SJSA1 (cell line): ENCODE measurements at regions not wholly inside any gene's neighbourhood (a gene's known extent, or its start where the extent isn't known, plus 50 kb on each side); places are given as distances from the start of the nearest gene placed in this dataset.

Source experiments
- DNase-seq, 2 experiments: peaks; one replicate each; pipeline ENCODE4 v3.0.0-alpha.2; 2015 to 2020; ENCODE audit warnings: low spot score in 2 of 2, low read depth in 1 of 2
- H3K27ac ChIP-seq: fragments of 250-450 bp; sonication (Bioruptor Pico); 2 replicates; pipeline ENCODE4 v1.5.1; 2020; ENCODE audit warnings: mild to moderate bottlenecking, moderate library complexity
- H3K27me3 ChIP-seq: fragments of 250-450 bp; sonication (Bioruptor Pico); replicated peaks from 2 replicates; pipeline ENCODE4 v1.5.1; 2020; ENCODE audit warnings: mild to moderate bottlenecking, moderate library complexity
- H3K36me3 ChIP-seq: fragments of 250-450 bp; sonication (Bioruptor Pico); 2 replicates; pipeline ENCODE4 v1.5.1; 2020; ENCODE audit warnings: mild to moderate bottlenecking
- H3K4me1 ChIP-seq: fragments of 250-450 bp; sonication (Bioruptor Pico); replicated peaks from 2 replicates; pipeline ENCODE4 v1.6.1; 2021; ENCODE audit warnings: mild to moderate bottlenecking
- H3K4me3 ChIP-seq: fragments of 250-450 bp; sonication (Bioruptor Pico); 2 replicates; pipeline ENCODE4 v1.5.1; 2020; ENCODE audit warnings: mild to moderate bottlenecking
- H3K9me3 ChIP-seq: fragments of 250-450 bp; sonication (Bioruptor Pico); replicated peaks from 2 replicates; pipeline ENCODE4 v1.5.1; 2020; ENCODE audit warnings: mild to moderate bottlenecking

- no peak for DNase-seq
- Histone ChIP-seq H3K27me3 (no peaks in the 10 kb centered on the region), H3K36me3 (no peaks in the 10 kb centered on the region), H3K4me3 (no peak overlapping the region), H3K27ac (no peak overlapping the region), H3K9me3 (no peaks in the 10 kb centered on the region), H3K4me1 (peaks cover 17% of the 10 kb centered on the region)
Measured at GRCh38 chr15:38814891-38815290, 250.3 kb upstream of the RASGRP1 start.

- Histone ChIP-seq H3K9me3 (no peaks in the 10 kb centered on the region), H3K4me3 (no peak overlapping the region), H3K4me1 (peaks cover 6% of the 10 kb centered on the region), H3K27me3 (no peaks in the 10 kb centered on the region), H3K36me3 (no peaks in the 10 kb centered on the region), H3K27ac (no peak overlapping the region)
- peak; percentile 76 to 77 for DNase-seq
Measured at GRCh38 chr15:38817427-38818156, 253.0 kb upstream of the RASGRP1 start.

- Histone ChIP-seq H3K27ac (no peak overlapping the region), H3K4me3 (no peak overlapping the region), H3K27me3 (no peaks in the 10 kb centered on the region), H3K36me3 (no peaks in the 10 kb centered on the region), H3K4me1 (peaks cover 6% of the 10 kb centered on the region), H3K9me3 (no peaks in the 10 kb centered on the region)
- DNase-seq: no peak
Measured at GRCh38 chr15:38818157-38818790, 253.7 kb upstream of the RASGRP1 start.

GRCh38 chr15:38819387-38819950, 254.9 kb upstream of the RASGRP1 start:
- H3K27me3 ChIP-seq: no peaks in the 10 kb centered on the region
- DNase-seq: no peak
- no peak overlapping the region for H3K27ac ChIP-seq
- H3K4me1 ChIP-seq: peaks cover 6% of the 10 kb centered on the region
- no peak overlapping the region for H3K4me3 ChIP-seq
- H3K9me3 ChIP-seq: no peaks in the 10 kb centered on the region
- no peaks in the 10 kb centered on the region for H3K36me3 ChIP-seq

- Histone ChIP-seq H3K36me3 (no peaks in the 10 kb centered on the region), H3K4me3 (no peak overlapping the region), H3K27ac (no peak overlapping the region), H3K4me1 (peaks cover 3% of the 10 kb centered on the region), H3K9me3 (no peaks in the 10 kb centered on the region), H3K27me3 (no peaks in the 10 kb centered on the region)
- DNase-seq: no peak
Measured at GRCh38 chr15:38823263-38823662, 258.6 kb upstream of the RASGRP1 start.

- Histone ChIP-seq H3K4me1 (peaks cover 11% of the 10 kb centered on the region), H3K4me3 (no peak overlapping the region), H3K27ac (no peak overlapping the region), H3K36me3 (no peaks in the 10 kb centered on the region), H3K27me3 (no peaks in the 10 kb centered on the region), H3K9me3 (no peaks in the 10 kb centered on the region)
- DNase-seq: no peak
Measured at GRCh38 chr15:38824719-38825118, 260.1 kb upstream of the RASGRP1 start.

GRCh38 chr15:38826880-38827279, 262.3 kb upstream of the RASGRP1 start:
- no peaks in the 10 kb centered on the region for H3K27me3 ChIP-seq
- H3K36me3 ChIP-seq: no peaks in the 10 kb centered on the region
- H3K4me1 ChIP-seq: peaks cover 11% of the 10 kb centered on the region
- DNase-seq: no peak
- H3K27ac ChIP-seq: no peak overlapping the region
- no peak overlapping the region for H3K4me3 ChIP-seq
- H3K9me3 ChIP-seq: no peaks in the 10 kb centered on the region

GRCh38 chr15:38828031-38828532, 263.5 kb upstream of the RASGRP1 start:
- Histone ChIP-seq H3K36me3 (no peaks in the 10 kb centered on the region), H3K4me1 (peaks cover 11% of the 10 kb centered on the region), H3K9me3 (no peaks in the 10 kb centered on the region), H3K27ac (no peak overlapping the region), H3K27me3 (no peaks in the 10 kb centered on the region), H3K4me3 (no peak overlapping the region)
- DNase-seq: no peak

- no peak for DNase-seq
- Histone ChIP-seq H3K4me1 (peaks cover 11% of the 10 kb centered on the region), H3K27me3 (no peaks in the 10 kb centered on the region), H3K4me3 (no peak overlapping the region), H3K9me3 (no peaks in the 10 kb centered on the region), H3K36me3 (no peaks in the 10 kb centered on the region), H3K27ac (no peak overlapping the region)
Measured at GRCh38 chr15:38829086-38829485, 264.5 kb upstream of the RASGRP1 start.

GRCh38 chr15:38842226-38842625, 277.6 kb upstream of the RASGRP1 start:
- Histone ChIP-seq H3K9me3 (no peaks in the 10 kb centered on the region), H3K36me3 (no peaks in the 10 kb centered on the region), H3K27ac (no peak overlapping the region), H3K4me3 (no peak overlapping the region), H3K27me3 (no peaks in the 10 kb centered on the region), H3K4me1 (peaks cover 41% of the 10 kb centered on the region)
- DNase-seq: no peak

GRCh38 chr15:38843051-38843501, 278.5 kb upstream of the RASGRP1 start:
- Histone ChIP-seq H3K27me3 (no peaks in the 10 kb centered on the region), H3K9me3 (no peaks in the 10 kb centered on the region), H3K4me1 (peaks cover 41% of the 10 kb centered on the region), H3K4me3 (no peak overlapping the region), H3K27ac (peak overlapping the region; percentile 68), H3K36me3 (no peaks in the 10 kb centered on the region)
- peak in 1 of 2 experiments; percentile 51 for DNase-seq

GRCh38 chr15:38843736-38844590, 279.3 kb upstream of the RASGRP1 start:
- H3K27ac ChIP-seq: peak overlapping the region; percentile 68
- no peak overlapping the region for H3K4me3 ChIP-seq
- peaks cover 41% of the 10 kb centered on the region for H3K4me1 ChIP-seq
- H3K9me3 ChIP-seq: no peaks in the 10 kb centered on the region
- peak; percentile 69 to 72 for DNase-seq
- no peaks in the 10 kb centered on the region for H3K27me3 ChIP-seq
- H3K36me3 ChIP-seq: no peaks in the 10 kb centered on the region

- no peaks in the 10 kb centered on the region for H3K9me3 ChIP-seq
- H3K27me3 ChIP-seq: no peaks in the 10 kb centered on the region
- peaks cover 41% of the 10 kb centered on the region for H3K4me1 ChIP-seq
- H3K4me3 ChIP-seq: no peak overlapping the region
- no peaks in the 10 kb centered on the region for H3K36me3 ChIP-seq
- peak overlapping the region; percentile 68 for H3K27ac ChIP-seq
- no peak for DNase-seq
Measured at GRCh38 chr15:38844736-38845135, 280.1 kb upstream of the RASGRP1 start.
